Colonic mucosa (tissue), 4 donors: ENCODE measurements at regions not wholly inside any gene's neighbourhood (a gene's known extent, or its start where the extent isn't known, plus 50 kb on each side); places are given as distances from the start of the nearest gene placed in this dataset.

Experiments used
- DNase-seq: peaks from one replicate; pipeline ENCODE4 v3.0.0-alpha.2; 2020
- H3K27ac ChIP-seq: fragments of 200-600 bp; one replicate; pipeline ENCODE4 v1.8.0; 2021
- H3K27me3 ChIP-seq: fragments of 200-600 bp; one replicate; pipeline ENCODE4 v1.8.0; 2021
- H3K36me3 ChIP-seq: fragments of 200-600 bp; one replicate; pipeline ENCODE4 v1.8.0; 2021
- H3K4me1 ChIP-seq: fragments of 200-600 bp; one replicate; pipeline ENCODE4 v1.8.0; 2021; ENCODE audit warnings: mild to moderate bottlenecking
- H3K4me3 ChIP-seq: fragments of 200-600 bp; one replicate; pipeline ENCODE4 v1.8.0; 2021
- H3K9ac ChIP-seq, 2 donors: one replicate each; pipeline ENCODE4 v1.7.0; 2013; ENCODE audit warnings: control low read depth in 2 of 2, low read depth in 2 of 2, low read length in 2 of 2
- H3K9me3 ChIP-seq: fragments of 200-600 bp; one replicate; pipeline ENCODE4 v1.8.0; 2021
- intact Hi-C: fragments of 100-400 bp; cut with DNase I; formaldehyde crosslinking; loops from one replicate; pipeline ENCODE4 v1.14.1; 2022
- TF ChIP-seq, protein P1 (sequence below): fragments of 200-600 bp; IDR thresholded peaks from one replicate; pipeline ENCODE4 v1.8.0; 2022; ENCODE audit warnings: antibody characterized with exemption, mild to moderate bottlenecking
- donor health status: healthy.
- donor health status: DM: no; HTN: no; CAD: no.
- donor health status: DM: no; HTN: no; CAD: no.

DNA sequence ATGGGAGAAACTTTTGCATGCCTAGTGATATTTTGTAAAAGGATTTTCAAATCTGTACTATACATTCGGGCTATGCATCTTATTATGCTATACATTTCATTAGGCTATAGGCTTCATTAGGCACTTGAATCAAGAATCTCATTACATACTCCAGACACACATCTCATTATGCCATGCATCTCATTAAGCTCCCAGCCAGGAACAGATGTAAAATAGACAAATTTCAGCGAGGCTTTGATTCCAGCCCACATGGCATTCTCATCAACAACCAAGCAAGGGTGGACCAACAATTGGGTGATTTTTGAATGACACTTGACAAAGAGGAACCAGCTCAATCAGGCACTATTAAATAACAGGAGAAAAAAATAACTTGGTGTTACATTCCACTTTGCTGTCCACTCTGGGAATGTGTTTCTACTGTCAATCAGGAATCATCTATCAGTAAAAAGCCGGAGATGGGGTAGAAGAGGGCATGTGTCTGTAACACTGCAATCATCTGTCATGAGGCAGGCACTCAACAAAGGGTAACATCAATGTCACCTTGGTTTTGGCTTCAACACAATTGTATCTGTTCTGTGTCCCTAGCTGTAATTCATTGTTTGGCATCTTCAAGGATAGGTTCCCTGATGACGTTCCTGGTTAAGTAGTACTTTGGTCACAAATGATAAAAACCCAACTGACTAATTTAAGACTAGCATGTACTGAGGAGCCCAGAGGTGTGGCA is 498.6 kb downstream of the EPHA4 start:
- intact Hi-C loops: no loop called here
- no peak overlapping the region for H3K4me3 ChIP-seq
- no peak for DNase-seq
- H3K27me3 ChIP-seq: no peaks in the 10 kb centered on the region
- TF ChIP-seq, protein P1, sequence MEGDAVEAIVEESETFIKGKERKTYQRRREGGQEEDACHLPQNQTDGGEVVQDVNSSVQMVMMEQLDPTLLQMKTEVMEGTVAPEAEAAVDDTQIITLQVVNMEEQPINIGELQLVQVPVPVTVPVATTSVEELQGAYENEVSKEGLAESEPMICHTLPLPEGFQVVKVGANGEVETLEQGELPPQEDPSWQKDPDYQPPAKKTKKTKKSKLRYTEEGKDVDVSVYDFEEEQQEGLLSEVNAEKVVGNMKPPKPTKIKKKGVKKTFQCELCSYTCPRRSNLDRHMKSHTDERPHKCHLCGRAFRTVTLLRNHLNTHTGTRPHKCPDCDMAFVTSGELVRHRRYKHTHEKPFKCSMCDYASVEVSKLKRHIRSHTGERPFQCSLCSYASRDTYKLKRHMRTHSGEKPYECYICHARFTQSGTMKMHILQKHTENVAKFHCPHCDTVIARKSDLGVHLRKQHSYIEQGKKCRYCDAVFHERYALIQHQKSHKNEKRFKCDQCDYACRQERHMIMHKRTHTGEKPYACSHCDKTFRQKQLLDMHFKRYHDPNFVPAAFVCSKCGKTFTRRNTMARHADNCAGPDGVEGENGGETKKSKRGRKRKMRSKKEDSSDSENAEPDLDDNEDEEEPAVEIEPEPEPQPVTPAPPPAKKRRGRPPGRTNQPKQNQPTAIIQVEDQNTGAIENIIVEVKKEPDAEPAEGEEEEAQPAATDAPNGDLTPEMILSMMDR: no peak
- no peak overlapping the region for H3K9ac ChIP-seq
- no peaks in the 10 kb centered on the region for H3K9me3 ChIP-seq
- H3K36me3 ChIP-seq: no peaks in the 10 kb centered on the region
- no peak overlapping the region for H3K27ac ChIP-seq
- H3K4me1 ChIP-seq: no peaks in the 10 kb centered on the region

DNA sequence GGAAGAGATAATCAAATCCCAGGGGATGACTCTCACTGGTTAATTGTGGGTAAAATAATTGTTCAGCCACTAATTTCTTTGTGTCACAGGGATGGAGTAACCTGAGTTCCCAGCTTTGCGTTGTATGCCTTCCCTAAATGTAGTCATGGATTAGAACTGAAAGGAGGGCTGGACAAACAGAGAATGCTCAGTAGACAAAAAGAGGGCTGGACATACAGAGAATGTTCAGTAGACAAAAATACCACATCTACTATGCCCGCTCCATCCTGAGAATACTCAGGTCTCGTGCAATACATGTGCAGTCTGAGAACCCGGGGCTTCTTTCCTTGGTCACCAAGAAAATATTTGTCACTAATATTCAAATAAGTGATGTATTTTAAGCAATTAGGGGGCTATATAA is 497.9 kb downstream of the EPHA4 start:
- no peak overlapping the region for H3K27ac ChIP-seq
- no peaks in the 10 kb centered on the region for H3K27me3 ChIP-seq
- no peak overlapping the region for H3K9ac ChIP-seq
- no peaks in the 10 kb centered on the region for H3K4me1 ChIP-seq
- TF ChIP-seq, protein P1: no peak
- no peaks in the 10 kb centered on the region for H3K9me3 ChIP-seq
- no peaks in the 10 kb centered on the region for H3K36me3 ChIP-seq
- no peak for DNase-seq
- intact Hi-C loops: no loop called here
- no peak overlapping the region for H3K4me3 ChIP-seq

DNA sequence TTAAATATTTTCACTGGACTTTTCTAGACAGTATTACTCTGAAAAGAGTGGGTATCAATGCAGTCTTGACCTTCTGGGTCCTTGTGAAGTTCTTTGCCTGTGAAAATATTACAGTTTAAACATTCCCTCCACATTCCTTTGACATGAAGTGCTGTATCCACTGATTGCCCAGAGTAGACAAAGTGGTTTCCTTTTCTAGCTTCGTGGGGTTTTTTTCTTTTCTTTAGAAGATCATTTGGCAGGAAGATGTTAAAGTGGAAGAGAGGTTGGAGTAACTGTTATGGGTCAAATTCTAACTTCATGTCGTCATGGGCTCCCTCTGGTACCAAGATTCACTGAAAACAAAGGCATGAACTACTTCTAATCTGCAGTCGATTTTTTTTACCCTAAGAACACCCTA is 496.9 kb downstream of the EPHA4 start:
- Histone ChIP-seq H3K9me3 (no peaks in the 10 kb centered on the region), H3K27me3 (no peaks in the 10 kb centered on the region), H3K4me3 (no peak overlapping the region), H3K9ac (no peak overlapping the region), H3K36me3 (no peaks in the 10 kb centered on the region), H3K4me1 (no peaks in the 10 kb centered on the region), H3K27ac (no peak overlapping the region)
- TF ChIP-seq, protein P1: no peak
- no peak for DNase-seq
- intact Hi-C loops: no loop called here

DNA sequence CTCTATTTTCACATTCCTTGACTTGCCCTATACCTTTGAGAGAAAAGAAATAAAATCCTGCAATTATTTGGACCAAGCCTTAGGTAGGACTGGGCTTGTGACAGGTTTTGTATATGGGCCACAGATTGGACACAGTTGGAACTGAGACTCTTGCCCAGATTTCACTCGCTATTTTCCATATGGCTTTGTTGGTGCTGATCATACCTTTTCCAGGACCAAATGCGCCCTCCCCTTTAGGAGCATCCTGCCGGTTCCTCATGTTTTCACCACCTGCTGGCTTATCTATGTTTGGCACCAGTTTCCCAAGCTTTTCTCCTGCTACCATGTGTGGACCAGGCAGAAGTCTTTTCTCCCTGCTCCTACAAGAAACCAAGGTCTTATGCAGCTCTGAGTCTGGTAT is 494.9 kb downstream of the EPHA4 start:
- Histone ChIP-seq H3K4me3 (no peak overlapping the region), H3K9me3 (no peaks in the 10 kb centered on the region), H3K27me3 (no peaks in the 10 kb centered on the region), H3K36me3 (no peaks in the 10 kb centered on the region), H3K9ac (no peak overlapping the region), H3K4me1 (no peaks in the 10 kb centered on the region), H3K27ac (no peak overlapping the region)
- TF ChIP-seq, protein P1: no peak
- intact Hi-C loops: no loop called here
- DNase-seq: no peak

DNA sequence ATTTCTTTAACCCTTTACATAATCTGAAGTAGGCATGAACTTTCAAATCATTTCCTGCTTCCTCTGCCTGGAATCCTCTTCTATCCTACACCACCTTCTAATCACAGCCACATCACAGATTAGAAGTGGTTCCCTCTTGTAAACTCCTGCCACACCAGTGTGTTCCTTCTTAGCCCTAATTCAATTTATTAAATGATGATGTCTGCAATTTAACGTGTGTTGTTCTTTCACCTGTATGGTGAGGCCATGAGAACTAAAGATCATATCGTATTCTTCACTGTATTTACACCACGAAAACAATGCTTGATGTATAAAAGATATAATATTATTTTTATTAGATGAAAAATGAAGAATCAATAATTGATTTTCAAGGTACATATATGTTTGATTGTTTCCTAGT is 494.3 kb downstream of the EPHA4 start:
- Histone ChIP-seq H3K9me3 (no peaks in the 10 kb centered on the region), H3K4me1 (no peaks in the 10 kb centered on the region), H3K9ac (no peak overlapping the region), H3K27me3 (no peaks in the 10 kb centered on the region), H3K27ac (no peak overlapping the region), H3K4me3 (no peak overlapping the region), H3K36me3 (no peaks in the 10 kb centered on the region)
- TF ChIP-seq, protein P1: no peak
- DNase-seq: no peak
- intact Hi-C loops: no loop called here
